RCC 7860 (cell line): ENCODE measurements at regions not wholly inside any gene's neighbourhood (a gene's known extent, or its start where the extent isn't known, plus 50 kb on each side); places are given as distances from the start of the nearest gene placed in this dataset.

Experiments
- DNase-seq: peaks from one replicate; pipeline ENCODE4 v3.0.0-alpha.2; 2015; ENCODE audit warnings: low spot score
- FAIRE-seq: peaks from 2 replicates; lab custom pipeline; 2012; peaks lifted over from hg19 to GRCh38; lab: Jason Lieb, UNC

DNA sequence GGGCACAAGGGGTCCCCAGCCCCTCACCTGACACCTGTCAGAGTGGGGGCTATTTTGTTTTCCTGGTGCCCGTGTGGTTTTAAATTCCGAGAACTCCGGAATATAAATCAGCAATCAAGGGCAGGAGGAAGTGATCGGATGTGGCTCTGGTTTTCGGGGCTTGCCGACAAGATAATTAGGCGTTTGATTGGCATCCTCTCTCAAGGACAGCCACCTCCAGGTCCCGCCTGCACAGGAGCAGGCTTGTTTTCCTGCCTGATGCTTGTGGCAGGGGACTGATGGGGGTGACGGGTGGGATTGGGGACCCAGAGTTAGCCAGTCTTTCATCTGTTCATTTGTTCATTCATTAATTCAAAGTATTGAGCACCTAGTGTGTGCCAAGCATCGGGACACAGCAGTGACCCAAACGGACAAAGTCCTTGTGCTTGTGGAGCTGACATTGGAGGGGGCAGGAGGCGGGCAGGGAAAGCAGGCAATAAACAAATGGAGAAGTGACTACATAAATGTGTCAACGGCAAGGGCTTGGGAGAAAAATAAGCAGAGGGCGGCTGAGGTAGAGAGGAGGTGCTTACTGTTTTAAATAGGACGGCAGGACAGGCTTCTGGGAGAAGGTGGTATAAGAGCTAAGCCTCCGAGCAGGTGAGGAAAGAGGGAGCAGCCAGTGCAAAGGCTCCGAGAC is 166.5 kb downstream of the PHETA1 start:
- no peak for DNase-seq
- FAIRE-seq = no peak

GRCh38 chr12:111201495-111202236 is 167.2 kb downstream of the PHETA1 start:
- DNase-seq (no peak), FAIRE-seq (no peak)

DNA sequence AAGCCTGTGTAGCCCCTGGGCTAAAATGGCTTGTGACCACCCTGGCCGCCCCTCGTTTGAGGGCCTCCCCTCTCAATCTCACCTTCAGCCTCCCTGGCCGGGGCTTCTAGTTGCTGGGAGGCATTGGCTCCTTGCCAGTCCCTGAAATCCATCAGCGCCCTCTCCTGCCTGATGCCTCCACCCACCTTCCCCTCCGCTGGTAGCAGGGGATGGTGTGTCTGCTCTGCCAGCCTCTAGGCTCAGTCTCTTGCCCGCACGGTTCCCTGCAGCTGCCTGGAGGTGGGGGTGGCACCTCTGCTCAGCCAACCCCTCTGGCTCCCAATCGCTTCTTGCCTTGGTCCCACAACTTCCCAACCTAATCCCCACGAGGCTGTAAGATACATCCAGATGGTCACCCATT is 167.9 kb downstream of the PHETA1 start:
- FAIRE-seq = no peak
- DNase-seq = no peak

GRCh38 chr12:111197376-111197944 is 171.4 kb downstream of the PHETA1 start:
- FAIRE-seq = no peak
- no peak for DNase-seq

- no peak for FAIRE-seq
Observed at GRCh38 chr12:111196532-111196931, 172.4 kb downstream of the PHETA1 start.

DNA sequence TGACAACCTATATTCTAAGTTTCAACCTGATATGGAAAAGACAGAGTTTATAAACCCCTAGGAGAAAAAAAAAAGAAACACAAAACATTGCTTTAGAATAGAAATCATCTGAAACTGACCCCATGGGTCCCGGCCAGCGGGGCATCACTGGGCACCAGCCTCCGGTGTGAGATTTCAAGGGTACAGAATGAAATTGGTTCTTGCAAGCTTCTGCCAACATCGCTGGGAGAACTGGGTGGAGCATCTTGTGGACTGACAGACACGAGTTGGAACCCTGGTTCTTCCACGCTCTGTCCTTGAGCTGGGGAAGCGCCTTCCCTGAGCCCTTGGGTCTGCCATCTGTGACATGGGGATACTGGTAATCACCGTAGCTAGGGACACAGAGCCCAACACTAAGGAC is 173.6 kb downstream of the PHETA1 start:
- no peak for FAIRE-seq
- DNase-seq = no peak

More at GRCh38 chr12:111196532-111196931, 172.4 kb downstream of the PHETA1 start:
- DNase-seq = no peak

GRCh38 chr12:111194703-111195051 is 174.2 kb downstream of the PHETA1 start:
- FAIRE-seq = no peak
- no peak for DNase-seq

DNA sequence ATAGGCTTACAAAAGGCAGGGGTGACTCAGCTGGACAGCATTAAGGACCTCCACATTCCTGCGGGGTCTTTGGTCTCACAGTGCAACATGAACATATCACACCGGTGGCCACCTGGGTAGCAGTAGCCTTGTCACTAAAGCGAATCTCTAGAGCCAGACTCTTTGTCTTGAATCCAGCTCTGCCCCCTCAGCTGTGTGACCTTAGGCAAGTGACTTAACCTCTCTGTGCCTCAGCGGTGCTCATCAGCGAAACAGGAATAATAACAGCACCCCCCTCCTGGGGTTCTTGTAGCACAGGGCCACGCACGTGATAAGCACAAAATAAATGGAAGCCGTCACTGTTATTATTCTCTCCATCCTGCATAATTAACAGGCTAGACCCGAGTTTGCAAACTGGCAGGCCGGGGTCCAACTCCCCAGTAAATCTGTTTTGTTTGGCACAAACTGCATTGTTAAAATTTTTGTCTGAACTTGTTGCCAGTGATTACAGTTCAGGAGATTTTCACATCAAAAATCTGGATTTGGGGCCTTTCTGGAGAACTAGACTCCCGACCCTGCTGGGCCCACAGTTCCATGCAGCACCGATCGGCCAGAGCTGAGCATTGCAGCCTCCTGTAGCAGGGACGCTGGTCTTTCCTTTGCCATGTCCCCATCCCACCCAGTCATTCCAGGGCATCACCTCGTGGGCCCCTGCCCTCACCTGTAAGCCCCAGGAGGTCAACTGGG is 174.8 kb downstream of the PHETA1 start:
- FAIRE-seq (no peak), DNase-seq (no peak)

GRCh38 chr12:111193496-111193895 is 175.4 kb downstream of the PHETA1 start:
- DNase-seq (no peak), FAIRE-seq (no peak)

DNA sequence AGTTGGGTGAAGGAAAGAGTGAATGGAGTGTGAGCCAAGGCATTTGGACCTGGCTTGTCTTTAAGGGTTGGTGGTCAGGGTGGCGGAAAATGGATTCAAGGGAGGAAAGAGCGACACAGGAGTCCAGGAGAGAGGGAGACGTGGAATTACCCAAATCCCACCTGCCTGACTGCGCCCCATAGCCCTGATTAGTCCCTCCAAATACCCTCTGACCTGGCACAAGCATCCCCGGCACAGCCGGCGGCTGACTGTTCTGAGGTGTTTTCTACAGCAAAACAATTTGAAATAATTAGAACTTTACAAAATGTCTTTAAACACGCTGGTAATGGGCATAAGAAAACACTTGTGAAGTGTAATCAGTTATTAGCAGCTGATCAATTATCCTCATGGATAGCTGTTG is 175.8 kb downstream of the PHETA1 start:
- FAIRE-seq (no peak), DNase-seq (no peak)

DNA sequence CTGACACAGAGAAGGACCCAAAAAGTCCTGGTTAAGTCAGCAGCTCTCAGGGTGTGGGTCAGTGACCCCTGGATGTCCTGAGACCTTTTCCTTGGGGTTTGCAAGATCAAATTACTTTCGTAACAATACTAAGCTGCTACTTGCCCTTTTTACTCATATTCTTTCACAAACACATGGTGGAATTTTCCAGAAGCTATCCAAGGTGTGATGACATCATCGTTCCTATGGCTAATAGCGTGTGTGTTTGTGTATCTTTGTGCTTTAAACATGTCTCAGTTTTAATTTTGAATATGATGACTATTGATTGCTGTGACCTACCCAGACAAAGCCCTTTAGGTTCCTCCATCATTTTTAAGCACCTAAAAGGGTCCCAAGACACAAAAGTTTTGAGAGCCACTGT is 176.2 kb downstream of the PHETA1 start:
- no peak for FAIRE-seq
- DNase-seq = no peak

DNA sequence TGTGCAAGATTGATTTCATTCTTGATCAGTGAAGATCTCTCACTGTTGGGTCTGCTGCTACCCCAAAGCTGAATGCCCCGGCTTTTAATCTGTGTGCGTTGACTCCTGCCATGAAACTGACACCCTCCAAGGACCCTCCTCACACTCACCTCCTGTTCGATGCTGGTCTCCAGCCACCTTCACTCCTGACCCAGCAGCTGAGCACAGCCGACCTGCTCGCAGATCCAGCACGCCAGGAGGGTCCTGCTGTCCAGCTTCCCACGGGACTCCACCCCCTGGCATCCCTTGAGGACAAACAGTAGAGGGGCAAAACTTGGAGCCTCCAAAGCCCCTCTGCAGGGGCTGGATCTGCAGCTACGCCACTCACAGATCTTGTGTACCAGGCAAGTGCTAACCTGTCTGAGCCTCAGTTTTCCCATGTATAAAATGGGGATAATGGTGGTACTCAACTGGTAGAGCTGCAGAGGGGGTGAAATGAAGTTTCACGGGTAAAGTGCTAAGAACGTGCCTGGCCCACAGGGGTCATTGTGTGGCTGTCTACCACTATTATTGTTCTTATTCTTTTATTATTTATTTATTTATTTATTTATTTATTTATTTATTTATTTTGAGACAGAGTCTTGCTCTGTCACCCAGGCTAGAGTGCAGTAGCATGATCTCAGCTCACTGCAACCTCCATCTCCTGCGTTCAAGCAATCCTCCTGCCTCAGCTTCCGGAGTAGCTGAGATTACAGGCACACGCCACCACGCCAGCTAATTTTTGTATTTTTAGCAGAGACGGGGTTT is 178.0 kb downstream of the PHETA1 start:
- FAIRE-seq (no peak), DNase-seq (no peak)

GRCh38 chr12:111189792-111190191 is 179.1 kb downstream of the PHETA1 start:
- FAIRE-seq = no peak
- DNase-seq = no peak

DNA sequence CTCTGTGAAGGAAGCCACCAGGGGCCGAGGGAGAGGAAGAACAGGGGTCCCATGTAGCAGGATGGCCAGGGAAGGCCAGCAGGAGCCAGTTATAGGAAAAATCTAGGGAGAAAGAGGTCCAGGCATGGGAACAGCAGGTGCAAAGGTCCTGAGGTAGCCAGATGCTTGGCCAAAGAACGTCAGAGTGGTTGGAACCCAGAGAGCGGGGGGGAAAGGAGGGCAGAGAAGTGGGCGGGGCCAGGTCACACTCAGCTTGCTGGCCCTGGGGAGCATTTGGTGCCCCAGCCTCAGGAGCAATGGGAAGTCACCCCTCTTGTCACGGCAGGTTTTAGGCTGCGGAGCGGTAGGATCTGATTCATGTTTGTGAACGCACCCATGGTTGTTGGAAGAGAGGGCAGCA is 180.5 kb downstream of the PHETA1 start:
- FAIRE-seq = no peak
- DNase-seq = no peak

GRCh38 chr12:111186347-111186746 is 182.5 kb downstream of the PHETA1 start:
- DNase-seq = no peak
- no peak for FAIRE-seq

GRCh38 chr12:111185889-111186227 is 183.0 kb downstream of the PHETA1 start:
- FAIRE-seq = no peak
- no peak for DNase-seq

- FAIRE-seq = no peak
- DNase-seq = no peak
Observed at GRCh38 chr12:111185206-111185888, 183.5 kb downstream of the PHETA1 start.

DNA sequence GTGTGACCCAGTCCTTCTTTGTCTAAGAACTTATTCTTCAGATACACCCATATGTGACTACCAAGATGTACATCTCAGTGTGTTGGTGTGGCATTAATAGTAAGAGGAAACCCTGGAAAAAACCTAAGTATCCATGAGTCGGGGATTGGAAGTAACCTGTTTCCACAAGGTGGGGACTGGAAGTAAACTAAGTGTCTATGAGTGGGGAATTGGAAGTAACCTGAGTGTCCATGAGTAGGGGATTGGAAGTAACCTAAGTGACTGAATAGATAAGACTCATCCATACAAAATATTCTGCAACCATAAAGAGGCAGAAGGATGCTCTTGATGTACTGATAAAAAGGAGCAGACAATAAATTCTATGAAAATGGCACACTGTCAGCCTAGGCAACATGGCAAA is 184.7 kb downstream of the PHETA1 start:
- FAIRE-seq (no peak), DNase-seq (no peak)

DNA sequence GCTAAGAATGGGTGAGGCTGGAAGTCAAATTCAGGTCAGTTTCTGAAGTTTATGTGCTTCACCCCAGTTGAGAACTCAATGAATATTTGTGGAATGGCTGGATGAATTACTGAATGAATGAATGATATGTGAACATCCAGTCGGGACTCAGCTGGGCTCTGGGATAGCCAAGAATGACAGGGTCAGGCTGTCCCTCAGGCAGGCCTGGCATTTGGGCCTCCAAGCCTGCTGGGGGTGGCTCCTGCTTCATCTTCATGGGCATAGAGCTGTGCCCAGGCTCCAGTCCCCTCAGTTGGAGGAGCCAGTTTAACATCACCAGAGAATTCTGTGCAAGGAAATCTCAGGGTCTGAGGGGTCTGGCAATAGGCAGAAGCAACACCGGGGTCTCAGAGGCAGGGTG is 185.8 kb downstream of the PHETA1 start:
- no peak for FAIRE-seq
- DNase-seq = no peak

DNA sequence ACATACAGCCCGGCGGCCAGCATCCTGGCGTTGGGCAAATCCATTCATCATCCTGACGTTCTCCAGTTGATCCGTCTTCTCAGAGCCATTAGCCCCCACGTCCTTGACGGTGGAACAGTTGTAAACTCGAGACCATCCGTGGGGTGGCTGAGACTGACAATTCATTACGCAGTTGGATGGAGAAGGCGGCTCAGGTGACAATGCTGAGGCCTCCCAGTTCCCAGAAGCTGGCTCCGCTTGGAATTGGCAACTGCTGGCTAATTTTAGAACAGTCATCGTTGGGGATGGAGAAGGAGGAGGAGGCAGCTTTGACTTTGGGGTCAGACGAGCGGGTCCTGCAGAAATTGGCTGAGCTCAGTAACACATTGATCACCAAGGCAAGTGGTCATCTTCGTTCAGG is 186.5 kb downstream of the PHETA1 start:
- FAIRE-seq = no peak

More for the DNA sequence above, 186.5 kb downstream of the PHETA1 start:
- DNase-seq = no peak
